IMR-90 (cell line): ENCODE measurements at regions not wholly inside any gene's neighbourhood (a gene's known extent, or its start where the extent isn't known, plus 50 kb on each side); places are given as distances from the start of the nearest gene placed in this dataset.
"Not testable (repeated sequence)": the region's sequence is repeated elsewhere in the genome, so short reads cannot be mapped to it uniquely, and the experiment has no call there.

ENCODE experiments used
- BHLHE40 ChIP-seq: fragments of 150-350 bp; IDR thresholded peaks from 2 replicates; pipeline ENCODE4 v1.6.1; 2016; ENCODE audit warnings: mild to moderate bottlenecking, low read depth, low read length
- SMC3 ChIP-seq: fragments of 150-350 bp; IDR thresholded peaks from 2 replicates; pipeline ENCODE4 v1.6.1; 2016; ENCODE audit warnings: low read depth, mild to moderate bottlenecking, antibody characterized with exemption, low read length, moderate library complexity
- TF ChIP-seq, protein P1 (sequence below): conservative IDR thresholded peaks from 2 replicates; pipeline ENCODE4 v1.5.1; 2012; ENCODE audit warnings: mild to moderate bottlenecking, low read depth, low read length, improper control_type of control experiment

DNA sequence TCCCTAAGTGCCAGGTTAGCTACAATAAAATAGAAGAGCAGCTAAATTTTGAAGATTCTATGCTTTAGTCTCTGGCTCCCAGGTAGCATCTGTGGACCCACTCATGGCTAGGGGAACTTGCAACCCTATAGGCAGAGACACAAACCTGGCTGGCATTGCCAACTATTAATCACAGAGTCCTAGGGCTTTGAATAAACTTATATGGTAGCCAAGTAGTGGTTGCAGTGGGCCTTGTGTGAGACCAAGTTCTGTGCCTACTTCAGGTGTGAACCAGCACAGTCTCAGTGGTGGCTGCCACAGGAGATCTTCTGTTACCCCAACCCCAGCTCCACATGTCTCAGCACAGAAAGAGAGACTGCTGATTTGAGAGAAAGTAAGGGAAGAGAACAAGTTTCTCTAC, 62.9 kb upstream of the ZNG1F start:
- TF ChIP-seq, protein P1, sequence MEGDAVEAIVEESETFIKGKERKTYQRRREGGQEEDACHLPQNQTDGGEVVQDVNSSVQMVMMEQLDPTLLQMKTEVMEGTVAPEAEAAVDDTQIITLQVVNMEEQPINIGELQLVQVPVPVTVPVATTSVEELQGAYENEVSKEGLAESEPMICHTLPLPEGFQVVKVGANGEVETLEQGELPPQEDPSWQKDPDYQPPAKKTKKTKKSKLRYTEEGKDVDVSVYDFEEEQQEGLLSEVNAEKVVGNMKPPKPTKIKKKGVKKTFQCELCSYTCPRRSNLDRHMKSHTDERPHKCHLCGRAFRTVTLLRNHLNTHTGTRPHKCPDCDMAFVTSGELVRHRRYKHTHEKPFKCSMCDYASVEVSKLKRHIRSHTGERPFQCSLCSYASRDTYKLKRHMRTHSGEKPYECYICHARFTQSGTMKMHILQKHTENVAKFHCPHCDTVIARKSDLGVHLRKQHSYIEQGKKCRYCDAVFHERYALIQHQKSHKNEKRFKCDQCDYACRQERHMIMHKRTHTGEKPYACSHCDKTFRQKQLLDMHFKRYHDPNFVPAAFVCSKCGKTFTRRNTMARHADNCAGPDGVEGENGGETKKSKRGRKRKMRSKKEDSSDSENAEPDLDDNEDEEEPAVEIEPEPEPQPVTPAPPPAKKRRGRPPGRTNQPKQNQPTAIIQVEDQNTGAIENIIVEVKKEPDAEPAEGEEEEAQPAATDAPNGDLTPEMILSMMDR, result not testable (repeated sequence)
- TF ChIP-seq BHLHE40, SMC3: not testable (repeated sequence)
